ENCODE measurements at regions not wholly inside any gene's neighbourhood (a gene's known extent, or its start where the extent isn't known, plus 50 kb on each side); places are given as distances from the start of the nearest gene placed in this dataset.
"Not testable (repeated sequence)": the region's sequence is repeated elsewhere in the genome, so short reads cannot be mapped to it uniquely, and the experiment has no call there.

- no peak for DNase-seq
Measured at GRCh38 chr1:73452522-73452921, 745.5 kb downstream of the LRRIQ3 start.

- not testable (repeated sequence) for DNase-seq
Measured at GRCh38 chr1:73450668-73451067, 747.3 kb downstream of the LRRIQ3 start.

GRCh38 chr1:73411479-73411878 lies 786.5 kb downstream of the LRRIQ3 start:
- peak; percentile 30 for DNase-seq

DNA sequence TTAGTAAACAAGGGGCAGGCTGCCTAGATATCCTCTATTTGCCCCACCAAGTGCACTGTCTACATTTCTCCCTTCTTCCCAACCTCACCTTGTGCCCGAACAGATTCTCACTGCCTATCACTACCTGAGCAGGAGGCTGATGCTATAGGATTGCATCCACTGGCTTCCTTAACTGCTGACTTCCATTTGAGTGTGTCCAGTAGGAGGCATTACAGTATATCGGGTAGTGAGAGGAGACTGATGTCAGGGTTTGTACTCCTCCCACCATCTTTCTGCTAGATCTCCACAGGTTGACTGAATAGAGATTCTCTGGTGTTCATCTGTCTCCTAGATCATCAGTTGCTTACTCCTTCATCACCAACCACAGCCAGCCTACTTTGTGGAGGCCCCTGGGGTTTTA lies 796.3 kb downstream of the LRRIQ3 start:
- DNase-seq, result no peak

DNA sequence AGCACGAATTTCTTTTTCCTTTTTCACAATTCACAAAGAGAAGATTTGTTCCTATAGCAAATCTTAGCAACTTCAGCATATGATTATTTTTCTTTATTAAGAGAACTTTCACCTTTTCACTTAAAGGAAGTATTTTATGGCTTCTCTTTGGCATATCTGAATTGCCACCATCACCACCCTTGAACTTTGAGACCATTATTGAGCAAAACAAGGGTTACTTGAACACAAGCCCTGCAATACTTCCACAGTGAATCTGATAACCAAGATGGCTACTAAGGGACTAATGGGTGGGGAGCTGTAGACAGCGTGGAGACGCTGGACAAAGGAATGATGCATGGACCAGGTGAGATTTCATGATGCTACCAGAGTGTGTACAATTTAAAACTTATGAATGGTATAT lies 815.0 kb downstream of the LRRIQ3 start:
- DNase-seq, result no peak

- no peak for DNase-seq
Measured at GRCh38 chr1:73366734-73367413, 831.1 kb downstream of the LRRIQ3 start.

DNA sequence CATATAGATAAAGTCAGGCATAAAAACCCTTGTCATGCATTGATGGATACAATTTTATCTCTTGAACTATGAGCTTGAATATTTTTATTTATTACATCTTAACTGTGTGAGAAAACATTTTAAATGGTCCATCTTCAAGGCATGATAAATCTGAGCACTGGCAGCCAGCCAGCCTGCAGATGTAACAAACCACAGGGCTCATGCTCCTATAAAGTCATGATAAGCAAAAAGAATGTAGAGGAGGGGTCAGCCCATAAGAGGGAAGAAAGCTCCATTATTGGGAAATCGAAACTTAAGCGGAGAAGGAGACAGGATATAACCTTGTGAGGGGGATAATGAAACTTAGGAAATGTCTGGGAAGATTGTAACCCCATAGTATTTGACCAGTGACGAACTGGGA lies 839.0 kb downstream of the LRRIQ3 start:
- no peak for DNase-seq

DNA sequence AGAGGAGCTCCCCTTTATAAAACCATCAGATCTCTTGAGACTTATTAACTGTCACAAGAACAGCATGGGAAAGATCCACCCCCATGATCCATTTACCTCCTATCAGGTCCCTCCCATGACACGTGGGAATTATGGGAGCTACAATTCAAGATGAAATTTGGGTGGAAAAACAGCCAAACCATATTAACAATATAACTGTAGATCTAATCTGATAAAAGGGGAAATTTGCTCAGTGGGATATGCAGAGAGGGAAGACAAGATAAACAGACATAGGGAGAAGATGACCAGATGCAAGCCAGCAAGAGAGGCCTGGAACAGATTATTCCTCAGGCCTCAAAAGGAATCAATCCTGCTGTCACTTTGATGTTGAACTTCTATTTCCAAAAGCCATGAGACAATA lies 841.5 kb downstream of the LRRIQ3 start:
- no peak for DNase-seq

DNA sequence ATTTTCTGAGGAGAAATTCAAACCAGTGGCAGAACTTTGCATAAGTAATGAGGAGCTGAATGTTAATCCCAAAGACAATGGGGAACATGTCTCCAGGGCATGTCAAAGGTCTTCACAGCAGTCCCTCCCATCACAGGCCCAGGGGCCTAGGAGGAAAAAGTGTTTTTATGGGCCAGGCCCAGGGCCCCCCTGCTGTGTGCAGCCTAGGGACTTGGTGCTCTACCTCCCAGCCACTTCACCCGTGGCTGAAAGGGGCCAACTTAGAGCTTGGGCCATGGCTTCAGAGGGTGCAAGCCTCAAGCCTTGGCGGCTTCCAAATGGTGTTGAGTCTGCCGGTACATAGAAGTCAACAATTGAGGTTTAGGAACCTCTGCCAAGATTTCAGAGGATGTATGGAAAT lies 854.0 kb downstream of the LRRIQ3 start:
- DNase-seq, result no peak

GRCh38 chr1:73333847-73334503 lies 864.0 kb downstream of the LRRIQ3 start:
- DNase-seq, result no peak

DNA sequence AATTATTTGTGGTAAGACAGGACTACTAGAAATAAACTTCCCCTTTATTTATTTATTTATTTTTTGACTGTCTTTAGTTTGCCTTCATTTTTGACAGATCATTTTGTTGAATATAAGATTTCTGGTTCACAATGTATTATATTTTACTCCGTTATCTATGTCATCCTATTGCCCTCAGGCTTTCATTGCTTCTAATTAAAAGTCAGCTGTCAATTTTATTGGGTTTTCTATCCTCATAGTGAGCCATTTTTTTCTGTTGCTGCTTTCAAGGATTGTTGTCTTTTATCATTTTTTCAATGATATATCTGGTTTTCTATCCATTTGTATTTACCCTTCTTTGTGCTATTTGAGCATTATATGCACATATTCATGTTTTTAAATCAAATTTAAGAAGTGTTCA lies 866.2 kb downstream of the LRRIQ3 start:
- DNase-seq, result no peak

DNA sequence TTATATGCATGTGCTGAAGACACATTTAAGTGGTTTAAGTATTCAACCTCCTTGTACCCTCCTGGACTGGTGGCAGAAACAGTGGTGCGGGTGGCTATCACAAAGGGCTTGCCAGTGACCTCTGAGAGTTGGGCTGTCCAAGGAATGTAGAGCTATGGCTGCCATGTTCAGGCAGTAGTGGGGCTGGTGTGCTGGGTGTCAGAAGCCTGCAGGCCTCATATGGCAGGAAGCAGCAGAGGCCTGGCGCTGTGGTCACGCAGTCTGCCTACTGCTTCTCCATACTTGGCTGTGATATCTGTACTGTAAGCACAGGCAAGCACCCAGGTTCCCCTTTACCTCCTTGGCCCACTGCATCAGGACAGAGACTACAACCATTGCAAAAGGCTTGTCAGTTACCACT lies 870.0 kb downstream of the LRRIQ3 start:
- DNase-seq, result no peak

GRCh38 chr1:73327180-73327793 lies 870.7 kb downstream of the LRRIQ3 start:
- DNase-seq, result no peak

DNA sequence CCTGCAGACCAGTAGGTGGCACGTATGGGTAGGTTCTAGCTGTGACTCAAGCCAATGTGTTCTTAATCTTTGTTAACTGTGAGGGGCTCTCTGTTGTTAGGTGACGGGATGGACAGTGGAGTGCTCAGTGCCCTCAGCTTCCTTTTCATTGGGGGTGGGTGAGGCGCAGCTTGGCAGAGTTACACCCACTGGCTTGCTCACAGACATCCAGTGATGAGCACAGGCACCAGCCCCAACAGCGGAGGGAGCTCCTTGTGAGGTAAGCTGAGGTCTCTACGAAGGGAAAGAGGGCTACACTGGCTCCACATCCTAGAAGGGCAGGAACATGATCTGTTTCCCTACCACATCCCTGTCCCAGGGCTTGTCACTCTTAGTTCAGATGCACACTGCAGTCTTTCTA lies 871.3 kb downstream of the LRRIQ3 start:
- no peak for DNase-seq

DNA sequence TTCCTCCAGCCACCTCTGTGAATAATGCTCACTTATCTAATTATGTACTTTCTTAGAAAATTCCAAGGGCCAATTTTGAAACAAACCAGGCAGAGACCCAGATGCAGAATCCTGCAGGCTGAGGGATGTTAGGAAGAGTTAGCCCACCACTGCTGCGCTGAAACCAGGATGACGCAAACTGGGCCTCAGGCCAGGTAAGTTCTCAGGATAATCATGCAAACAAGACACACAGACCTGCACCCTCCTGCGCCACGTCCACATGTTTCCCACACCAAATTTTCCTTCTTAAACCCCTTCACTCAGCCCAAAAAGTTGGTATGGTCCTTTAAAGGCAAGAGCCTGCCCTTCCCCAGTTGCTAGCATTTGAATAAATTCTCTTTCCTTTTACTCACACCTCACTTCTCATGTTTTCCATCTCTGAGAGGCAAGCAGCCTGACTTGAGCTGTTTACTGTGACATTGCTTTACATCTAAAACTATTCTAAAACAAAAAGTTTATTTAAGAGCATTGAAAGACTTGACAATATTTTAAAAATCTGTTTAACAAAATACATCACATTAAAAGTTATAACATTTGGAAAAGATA lies 887.1 kb downstream of the LRRIQ3 start:
- no peak for DNase-seq

GRCh38 chr1:73306899-73307555 lies 890.9 kb downstream of the LRRIQ3 start:
- no peak for DNase-seq

DNA sequence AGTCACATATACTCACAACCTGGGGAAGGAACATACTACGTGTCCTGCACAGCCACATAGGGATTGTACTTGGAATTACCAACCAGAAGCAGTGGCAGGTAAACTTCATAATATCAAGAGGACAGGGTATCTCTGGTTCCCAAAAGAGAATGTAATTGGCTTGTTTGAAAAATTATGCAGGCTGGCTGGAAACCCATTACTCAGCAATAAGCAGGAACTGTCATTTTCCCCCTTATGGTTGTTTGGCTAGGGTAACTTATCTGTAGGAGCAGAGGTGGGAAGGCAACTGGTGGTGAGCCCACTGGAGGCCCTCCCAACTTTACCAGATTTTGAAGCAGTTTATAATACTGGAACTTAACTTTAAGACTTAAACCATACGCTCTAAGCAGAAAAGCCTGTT lies 924.1 kb downstream of the LRRIQ3 start:
- no peak for DNase-seq

GRCh38 chr1:73245196-73245595 lies 952.8 kb downstream of the LRRIQ3 start:
- not testable (repeated sequence) for DNase-seq

- no peak for DNase-seq
Measured at GRCh38 chr1:73218995-73219546, 936.7 kb upstream of the NEGR1 start.

- no peak for DNase-seq
Measured at GRCh38 chr1:73205294-73205973, 923.1 kb upstream of the NEGR1 start.

DNA sequence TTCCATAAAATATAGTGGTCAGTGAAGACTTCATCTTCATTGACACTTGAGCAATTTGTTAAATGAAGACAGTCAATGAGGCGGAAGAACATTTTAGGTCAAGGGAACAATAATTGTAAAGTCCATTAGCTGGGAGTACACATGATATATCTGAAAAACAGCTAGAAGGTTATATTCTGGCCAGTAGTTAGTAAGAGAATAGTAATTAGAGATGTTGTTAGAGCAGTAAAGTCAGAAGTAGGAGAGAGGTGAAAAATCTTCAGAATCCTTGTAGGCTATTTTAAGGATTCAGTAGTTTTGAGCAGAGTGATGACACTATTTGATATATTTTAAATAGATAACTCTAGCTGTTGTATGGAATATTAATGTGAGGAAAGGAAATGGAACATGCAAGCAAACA lies 915.6 kb upstream of the NEGR1 start:
- no peak for DNase-seq

DNA sequence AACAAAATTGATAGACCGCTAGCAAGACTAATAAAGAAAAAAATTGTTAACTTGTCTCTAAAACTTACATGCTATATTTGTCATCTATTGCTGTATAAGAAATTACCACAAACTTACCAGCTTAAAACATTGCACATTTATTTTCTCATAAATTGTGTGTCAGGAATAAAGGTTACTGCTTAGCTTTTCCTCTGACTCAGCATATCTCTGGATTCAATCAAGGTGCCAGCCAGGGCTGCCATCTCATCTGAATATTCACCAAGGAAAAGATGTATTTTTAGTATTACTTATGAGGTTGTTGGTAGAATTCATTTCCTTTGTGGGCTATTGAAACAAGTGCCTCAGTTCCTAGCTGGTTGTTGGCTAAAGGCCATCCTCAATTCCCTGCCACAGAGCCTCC lies 912.6 kb upstream of the NEGR1 start:
- no peak for DNase-seq

GRCh38 chr1:73183581-73183980 lies 901.2 kb upstream of the NEGR1 start:
- not testable (repeated sequence) for DNase-seq
